WI38 (cell line): ENCODE measurements at regions not wholly inside any gene's neighbourhood (a gene's known extent, or its start where the extent isn't known, plus 50 kb on each side); places are given as distances from the start of the nearest gene placed in this dataset.
"Not testable (repeated sequence)": the region's sequence is repeated elsewhere in the genome, so short reads cannot be mapped to it uniquely, and the experiment has no call there.

Source experiments
- H3K4me3 ChIP-seq: 2 replicates; pipeline ENCODE4 v1.5.1; 2011; ENCODE audit warnings: low read depth, mild to moderate bottlenecking, control low read depth, low read length
- TF ChIP-seq, protein P1 (sequence below): IDR thresholded peaks from 2 replicates; pipeline ENCODE4 v1.5.1; 2012; ENCODE audit warnings: low read depth, mild to moderate bottlenecking, control low read depth, low read length

DNA sequence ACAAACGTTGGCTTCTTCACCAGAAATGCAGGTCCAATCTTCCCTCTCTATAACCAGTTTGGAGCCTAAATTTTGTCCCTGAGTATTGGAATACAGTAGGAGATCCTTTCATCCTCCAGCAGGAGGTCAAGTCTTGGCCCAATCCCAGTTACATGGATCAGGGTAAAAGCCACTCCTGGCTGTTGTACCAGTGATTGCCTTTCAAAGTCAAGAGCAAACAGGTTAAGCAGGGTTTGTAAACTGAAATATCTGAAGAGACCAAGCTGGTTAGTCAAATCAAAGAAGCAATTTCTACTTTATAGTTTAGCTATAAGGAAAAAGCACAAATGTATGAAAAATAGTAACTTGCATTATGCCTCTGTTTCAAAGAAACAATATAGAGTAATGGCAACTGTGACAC, 329.4 kb downstream of the NAF1 start:
- TF ChIP-seq, protein P1, sequence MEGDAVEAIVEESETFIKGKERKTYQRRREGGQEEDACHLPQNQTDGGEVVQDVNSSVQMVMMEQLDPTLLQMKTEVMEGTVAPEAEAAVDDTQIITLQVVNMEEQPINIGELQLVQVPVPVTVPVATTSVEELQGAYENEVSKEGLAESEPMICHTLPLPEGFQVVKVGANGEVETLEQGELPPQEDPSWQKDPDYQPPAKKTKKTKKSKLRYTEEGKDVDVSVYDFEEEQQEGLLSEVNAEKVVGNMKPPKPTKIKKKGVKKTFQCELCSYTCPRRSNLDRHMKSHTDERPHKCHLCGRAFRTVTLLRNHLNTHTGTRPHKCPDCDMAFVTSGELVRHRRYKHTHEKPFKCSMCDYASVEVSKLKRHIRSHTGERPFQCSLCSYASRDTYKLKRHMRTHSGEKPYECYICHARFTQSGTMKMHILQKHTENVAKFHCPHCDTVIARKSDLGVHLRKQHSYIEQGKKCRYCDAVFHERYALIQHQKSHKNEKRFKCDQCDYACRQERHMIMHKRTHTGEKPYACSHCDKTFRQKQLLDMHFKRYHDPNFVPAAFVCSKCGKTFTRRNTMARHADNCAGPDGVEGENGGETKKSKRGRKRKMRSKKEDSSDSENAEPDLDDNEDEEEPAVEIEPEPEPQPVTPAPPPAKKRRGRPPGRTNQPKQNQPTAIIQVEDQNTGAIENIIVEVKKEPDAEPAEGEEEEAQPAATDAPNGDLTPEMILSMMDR, result no peak

DNA sequence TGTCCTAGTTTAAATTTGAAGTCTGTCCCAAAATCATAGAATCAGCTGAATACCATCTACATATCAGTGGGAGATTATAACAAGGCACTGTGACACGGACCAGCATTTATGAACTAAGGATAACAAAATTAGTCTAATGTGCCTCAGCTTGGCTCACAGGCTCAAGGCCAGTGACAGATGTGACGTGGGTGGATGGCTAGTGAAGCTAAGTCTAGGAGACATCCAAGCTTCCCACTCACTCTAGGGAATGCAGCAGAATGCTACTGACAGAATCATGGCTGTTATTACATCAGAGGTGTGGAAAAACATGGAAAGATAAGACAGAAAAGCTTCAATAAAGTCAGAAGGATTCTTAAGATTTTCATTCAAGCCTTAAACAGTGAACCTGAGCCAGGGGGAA, 329.9 kb downstream of the NAF1 start:
- TF ChIP-seq, protein P1, result no peak
- no peak overlapping the region for H3K4me3 ChIP-seq

More for the DNA sequence above, 329.4 kb downstream of the NAF1 start:
- H3K4me3 ChIP-seq, result no peak overlapping the region

DNA sequence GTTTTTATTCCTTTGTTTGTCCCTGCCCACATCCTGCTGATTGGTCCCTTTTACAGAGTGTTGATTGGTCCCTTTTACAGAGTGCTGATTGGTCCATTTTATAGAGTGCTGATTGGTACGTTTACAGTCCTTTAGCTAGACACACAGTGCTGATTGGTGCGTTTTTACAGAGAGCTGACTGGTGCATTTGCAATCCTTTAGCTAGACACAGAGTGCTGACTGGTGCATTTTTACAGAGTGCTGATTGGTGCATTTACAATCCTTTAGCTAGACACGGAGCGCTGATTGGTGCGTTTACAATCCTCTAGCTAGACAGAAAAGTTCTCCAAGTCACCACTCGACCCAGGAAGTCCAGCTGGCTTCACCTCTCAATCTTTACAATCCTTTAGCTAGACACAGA, 330.4 kb downstream of the NAF1 start:
- not testable (repeated sequence) for H3K4me3 ChIP-seq

DNA sequence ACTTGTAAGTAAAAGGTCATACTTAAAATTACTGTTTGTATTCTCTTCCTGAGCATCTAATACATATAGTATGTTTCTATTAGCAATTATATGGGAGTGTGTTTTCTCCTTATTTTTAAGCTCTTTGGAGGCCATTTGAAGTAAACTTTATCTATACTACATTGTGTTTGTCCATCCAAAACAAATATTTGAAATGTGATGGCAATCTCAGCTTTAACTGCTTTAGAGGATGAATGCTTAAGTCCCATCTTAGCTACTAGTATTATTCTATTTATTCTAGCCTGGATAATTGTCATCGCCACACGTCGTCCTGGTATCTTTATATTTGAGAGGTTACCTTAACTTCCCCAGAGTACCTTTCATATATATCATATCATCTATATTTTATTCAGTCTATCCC, 335.8 kb downstream of the NAF1 start:
- TF ChIP-seq, protein P1, result no peak
- no peak overlapping the region for H3K4me3 ChIP-seq

DNA sequence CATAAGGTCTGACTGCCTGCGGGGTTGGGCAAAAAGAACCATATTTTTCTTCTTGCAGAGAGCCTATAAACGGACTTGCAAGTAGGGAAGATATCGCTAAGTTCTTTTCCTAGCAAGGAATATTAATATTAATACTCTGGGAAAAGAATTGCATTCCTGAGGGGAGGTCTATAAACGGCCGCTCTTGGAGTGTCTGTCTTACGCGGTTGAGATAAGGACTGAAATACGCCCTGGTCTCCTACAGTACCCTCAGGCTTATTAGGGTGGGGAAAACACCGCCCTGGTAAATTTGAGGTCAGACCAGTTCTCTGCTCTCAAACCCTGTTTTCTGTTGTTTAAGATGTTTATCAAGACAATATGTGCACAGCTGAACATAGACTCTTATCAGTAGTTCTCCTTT, 349.3 kb downstream of the NAF1 start:
- H3K4me3 ChIP-seq, result not testable (repeated sequence)

DNA sequence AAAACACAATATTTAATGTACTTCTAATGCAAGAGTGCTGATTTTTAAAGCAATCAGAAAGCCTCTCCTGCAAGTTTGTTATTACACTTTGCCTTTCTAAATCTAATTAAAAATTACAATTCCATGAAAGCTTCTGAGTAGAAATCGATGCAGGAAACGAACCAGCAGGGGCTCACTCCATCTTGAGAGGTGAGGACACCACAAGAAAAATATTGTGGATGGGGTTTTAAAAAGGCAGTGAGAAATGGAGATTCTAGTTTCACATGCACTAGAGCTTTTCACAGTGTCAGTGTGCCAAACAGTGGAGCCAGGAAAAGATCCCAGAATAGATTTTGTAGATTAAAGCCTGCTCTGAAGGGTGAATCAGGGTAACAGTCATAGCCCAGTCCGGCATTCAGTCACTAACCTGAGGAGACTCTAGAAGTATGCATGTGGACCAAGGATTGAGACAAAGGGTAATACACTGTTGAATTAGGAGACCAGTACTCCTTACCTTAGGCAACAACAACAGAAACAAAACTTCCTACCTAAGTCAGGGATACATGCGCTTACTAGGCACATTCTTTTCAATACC, 362.3 kb downstream of the NAF1 start:
- TF ChIP-seq, protein P1, result no peak
- no peak overlapping the region for H3K4me3 ChIP-seq

DNA sequence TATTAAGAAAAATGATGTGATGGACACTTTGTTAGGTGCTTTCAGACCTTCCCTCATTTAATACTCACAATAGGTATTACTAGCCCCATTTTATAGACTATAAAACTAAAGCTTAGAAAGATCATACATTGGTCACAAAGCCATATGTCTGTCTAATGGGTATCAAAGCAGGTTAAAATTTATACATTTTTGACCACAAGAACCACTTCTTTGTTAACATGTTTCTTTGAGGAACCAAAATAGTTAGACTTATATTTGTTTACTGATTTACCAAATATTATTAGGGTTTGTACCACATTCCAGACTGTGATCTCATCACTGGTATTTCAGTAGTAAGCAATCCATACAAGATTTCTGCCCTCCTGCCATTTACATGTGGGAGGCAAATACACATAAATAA, 363.3 kb downstream of the NAF1 start:
- TF ChIP-seq, protein P1, result no peak
- H3K4me3 ChIP-seq, result no peak overlapping the region

DNA sequence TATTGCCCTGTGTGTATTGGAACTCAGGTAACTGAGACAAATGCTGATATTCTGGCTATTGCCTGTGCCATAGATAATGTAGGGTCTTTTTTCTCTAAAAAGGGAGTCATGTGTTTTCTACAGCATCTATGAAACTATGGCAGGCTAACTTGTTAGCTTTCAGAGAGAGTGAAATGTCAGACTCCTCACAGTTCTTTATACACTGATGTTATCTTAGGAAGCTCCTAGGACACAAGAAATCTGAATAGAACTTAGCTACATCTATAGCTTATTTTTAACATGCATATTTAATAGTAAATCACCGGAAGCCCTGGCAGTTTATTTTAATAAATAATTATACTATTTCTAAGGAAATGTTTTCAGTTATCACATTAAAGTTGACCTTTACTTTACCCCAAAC, 369.6 kb downstream of the NAF1 start:
- TF ChIP-seq, protein P1, result no peak
- no peak overlapping the region for H3K4me3 ChIP-seq

DNA sequence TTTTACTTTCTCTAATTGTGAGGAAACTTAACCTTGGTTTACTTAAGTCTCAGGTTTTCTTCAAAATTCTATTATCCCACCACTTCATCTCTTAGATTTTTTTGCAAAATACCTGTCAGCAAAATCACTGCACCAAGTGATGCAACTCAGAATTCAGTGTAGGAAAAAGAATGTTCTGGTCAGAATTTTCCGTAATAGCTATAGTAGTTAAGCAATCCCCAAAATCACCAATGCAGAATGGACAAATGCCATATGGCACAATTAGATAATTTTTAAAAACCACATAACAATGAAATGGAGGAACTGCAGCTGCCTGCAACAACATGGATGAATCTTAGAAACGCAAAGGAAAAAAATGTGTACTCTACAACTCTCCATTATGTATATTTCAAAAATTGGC, 373.1 kb downstream of the NAF1 start:
- no peak overlapping the region for H3K4me3 ChIP-seq
- TF ChIP-seq, protein P1, result no peak
